ENCODE measurements at regions not wholly inside any gene's neighbourhood (a gene's known extent, or its start where the extent isn't known, plus 50 kb on each side); places are given as distances from the start of the nearest gene placed in this dataset.

GRCh38 chr4:96097040-96097607 is 257.2 kb downstream of the PDHA2 start (continued):
- TF ChIP-seq ZNF462 (CRISPR knock-in tag; IDR thresholded peaks at IDR 0.05) (no peak), ZNF114 (CRISPR knock-in tag; IDR thresholded peaks at IDR 0.05) (no peak), ETS1 (IDR thresholded peaks at IDR 0.05) (no peak), ZNF331 (CRISPR knock-in tag; IDR thresholded peaks at IDR 0.05; ENCODE audit: low read depth) (no peak), EZH2phosphoT487 (IDR thresholded peaks at IDR 0.05; ENCODE audit: unreplicated experiment) (no peak), REST (IDR thresholded peaks at IDR 0.05; ENCODE audit: unreplicated experiment) (no peak)

All from GM23338 (cell line).